Activated naive CD8-positive, alpha-beta T cell treated with anti-CD3 and anti-CD28 coated beads, Interleukin-2, amount 50 U/mL, for 24 hours (primary cell): ENCODE measurements at regions not wholly inside any gene's neighbourhood (a gene's known extent, or its start where the extent isn't known, plus 50 kb on each side); places are given as distances from the start of the nearest gene placed in this dataset.
"Not testable (repeated sequence)": the region's sequence is repeated elsewhere in the genome, so short reads cannot be mapped to it uniquely, and the experiment has no call there.

ENCODE experiments used
- ATAC-seq: fragments of 150-1000 bp; cut with Tn5 transposase; one replicate; pipeline ENCODE4 v1.10.0; 2021
- DNase-seq: peaks from one replicate; pipeline ENCODE4 v3.0.0; 2021
- H3K27ac Mint-ChIP-seq: one replicate; pipeline ENCODE4 v1.8.0; 2021; ENCODE audit warnings: mild to moderate bottlenecking, mixed read lengths
- H3K27me3 Mint-ChIP-seq: one replicate; pipeline ENCODE4 v1.8.0; 2021; ENCODE audit warnings: mixed read lengths
- H3K36me3 Mint-ChIP-seq: one replicate; pipeline ENCODE4 v1.8.0; 2021; ENCODE audit warnings: low read depth, mixed read lengths
- H3K4me1 Mint-ChIP-seq: one replicate; pipeline ENCODE4 v1.8.0; 2021; ENCODE audit warnings: mixed read lengths
- H3K4me3 Mint-ChIP-seq: one replicate; pipeline ENCODE4 v1.8.0; 2021; ENCODE audit warnings: mild to moderate bottlenecking, moderate library complexity, mixed read lengths
- H3K9me3 Mint-ChIP-seq: one replicate; pipeline ENCODE4 v1.8.0; 2021; ENCODE audit warnings: mixed read lengths

GRCh38 chr12:59077153-59077552, 156.8 kb upstream of the LRIG3 start:
- no peaks in the 10 kb centered on the region for H3K9me3 Mint-ChIP-seq
- no peak for DNase-seq
- ATAC-seq, result no peak
- no peak overlapping the region for H3K27ac Mint-ChIP-seq
- no peaks in the 10 kb centered on the region for H3K4me1 Mint-ChIP-seq
- no peaks in the 10 kb centered on the region for H3K36me3 Mint-ChIP-seq
- no peak overlapping the region for H3K4me3 Mint-ChIP-seq
- H3K27me3 Mint-ChIP-seq, result no peaks in the 10 kb centered on the region

GRCh38 chr12:59076622-59077021, 156.3 kb upstream of the LRIG3 start:
- Mint-ChIP-seq H3K4me1 (no peaks in the 10 kb centered on the region), H3K27me3 (no peaks in the 10 kb centered on the region), H3K4me3 (no peak overlapping the region), H3K9me3 (no peaks in the 10 kb centered on the region), H3K27ac (no peak overlapping the region), H3K36me3 (no peaks in the 10 kb centered on the region)
- ATAC-seq, result no peak
- DNase-seq, result no peak

GRCh38 chr12:59075968-59076490, 155.7 kb upstream of the LRIG3 start:
- Mint-ChIP-seq H3K27me3 (no peaks in the 10 kb centered on the region), H3K4me3 (no peak overlapping the region), H3K4me1 (no peaks in the 10 kb centered on the region), H3K27ac (no peak overlapping the region), H3K36me3 (no peaks in the 10 kb centered on the region), H3K9me3 (no peaks in the 10 kb centered on the region)
- DNase-seq (no peak), ATAC-seq (no peak)

- no peaks in the 10 kb centered on the region for H3K9me3 Mint-ChIP-seq
- H3K4me1 Mint-ChIP-seq, result no peaks in the 10 kb centered on the region
- no peak overlapping the region for H3K27ac Mint-ChIP-seq
- no peak overlapping the region for H3K4me3 Mint-ChIP-seq
- H3K36me3 Mint-ChIP-seq, result no peaks in the 10 kb centered on the region
- no peak for DNase-seq
- no peaks in the 10 kb centered on the region for H3K27me3 Mint-ChIP-seq
- no peak for ATAC-seq
Observed at GRCh38 chr12:59075141-59075540, 154.8 kb upstream of the LRIG3 start.

GRCh38 chr12:59070322-59070933, 150.1 kb upstream of the LRIG3 start:
- H3K27ac Mint-ChIP-seq, result no peak overlapping the region
- H3K9me3 Mint-ChIP-seq, result no peaks in the 10 kb centered on the region
- no peak for DNase-seq
- no peaks in the 10 kb centered on the region for H3K4me1 Mint-ChIP-seq
- ATAC-seq, result no peak
- no peaks in the 10 kb centered on the region for H3K36me3 Mint-ChIP-seq
- H3K4me3 Mint-ChIP-seq, result no peak overlapping the region
- H3K27me3 Mint-ChIP-seq, result no peaks in the 10 kb centered on the region

GRCh38 chr12:59069516-59069915, 149.2 kb upstream of the LRIG3 start:
- Mint-ChIP-seq H3K9me3 (no peaks in the 10 kb centered on the region), H3K27ac (no peak overlapping the region), H3K4me1 (no peaks in the 10 kb centered on the region), H3K27me3 (no peaks in the 10 kb centered on the region), H3K4me3 (no peak overlapping the region), H3K36me3 (no peaks in the 10 kb centered on the region)
- no peak for ATAC-seq
- DNase-seq, result no peak

- ATAC-seq (no peak), DNase-seq (no peak)
- Mint-ChIP-seq H3K4me1 (no peaks in the 10 kb centered on the region), H3K4me3 (no peak overlapping the region), H3K36me3 (no peaks in the 10 kb centered on the region), H3K9me3 (no peaks in the 10 kb centered on the region), H3K27me3 (no peaks in the 10 kb centered on the region), H3K27ac (no peak overlapping the region)
Observed at GRCh38 chr12:59068436-59068835, 148.1 kb upstream of the LRIG3 start.

GRCh38 chr12:59067083-59067482, 146.8 kb upstream of the LRIG3 start:
- H3K4me3 Mint-ChIP-seq, result no peak overlapping the region
- H3K36me3 Mint-ChIP-seq, result no peaks in the 10 kb centered on the region
- ATAC-seq (no peak), DNase-seq (no peak)
- H3K27me3 Mint-ChIP-seq, result no peaks in the 10 kb centered on the region
- H3K4me1 Mint-ChIP-seq, result no peaks in the 10 kb centered on the region
- H3K27ac Mint-ChIP-seq, result no peak overlapping the region
- H3K9me3 Mint-ChIP-seq, result no peaks in the 10 kb centered on the region

GRCh38 chr12:59066445-59066844, 146.1 kb upstream of the LRIG3 start:
- Mint-ChIP-seq H3K4me1 (no peaks in the 10 kb centered on the region), H3K9me3 (no peaks in the 10 kb centered on the region), H3K27me3 (no peaks in the 10 kb centered on the region), H3K27ac (no peak overlapping the region), H3K36me3 (no peaks in the 10 kb centered on the region), H3K4me3 (no peak overlapping the region)
- DNase-seq (no peak), ATAC-seq (no peak)

- peaks cover 4% of the 10 kb centered on the region for H3K9me3 Mint-ChIP-seq
- no peaks in the 10 kb centered on the region for H3K27me3 Mint-ChIP-seq
- DNase-seq (no peak), ATAC-seq (no peak)
- H3K4me1 Mint-ChIP-seq, result peaks cover 2% of the 10 kb centered on the region
- H3K27ac Mint-ChIP-seq, result no peak overlapping the region
- H3K36me3 Mint-ChIP-seq, result no peaks in the 10 kb centered on the region
- no peak overlapping the region for H3K4me3 Mint-ChIP-seq
Observed at GRCh38 chr12:59059088-59059935, 139.0 kb upstream of the LRIG3 start.

- DNase-seq, result no peak
- Mint-ChIP-seq H3K27ac (no peak overlapping the region), H3K36me3 (no peaks in the 10 kb centered on the region), H3K4me3 (no peak overlapping the region), H3K9me3 (peaks cover 6% of the 10 kb centered on the region), H3K27me3 (no peaks in the 10 kb centered on the region), H3K4me1 (peaks cover 2% of the 10 kb centered on the region)
- ATAC-seq, result no peak
Observed at GRCh38 chr12:59056966-59057365, 136.7 kb upstream of the LRIG3 start.

- no peak for DNase-seq
- no peaks in the 10 kb centered on the region for H3K36me3 Mint-ChIP-seq
Observed at GRCh38 chr12:59055204-59055860, 135.0 kb upstream of the LRIG3 start.

GRCh38 chr12:59053266-59053899, 133.1 kb upstream of the LRIG3 start:
- not testable (repeated sequence) for ATAC-seq, H3K4me3 Mint-ChIP-seq, H3K36me3 Mint-ChIP-seq, H3K27ac Mint-ChIP-seq, H3K4me1 Mint-ChIP-seq, H3K9me3 Mint-ChIP-seq, H3K27me3 Mint-ChIP-seq, DNase-seq

More at GRCh38 chr12:59055204-59055860, 135.0 kb upstream of the LRIG3 start:
- no peak overlapping the region for H3K4me3 Mint-ChIP-seq
- peaks cover 6% of the 10 kb centered on the region for H3K9me3 Mint-ChIP-seq
- H3K27ac Mint-ChIP-seq, result no peak overlapping the region
- ATAC-seq, result peak; percentile 76
- peaks cover 2% of the 10 kb centered on the region for H3K4me1 Mint-ChIP-seq
- no peaks in the 10 kb centered on the region for H3K27me3 Mint-ChIP-seq

- Mint-ChIP-seq H3K4me3 (no peak overlapping the region), H3K4me1 (no peaks in the 10 kb centered on the region), H3K27ac (no peak overlapping the region), H3K27me3 (no peaks in the 10 kb centered on the region), H3K36me3 (no peaks in the 10 kb centered on the region), H3K9me3 (no peaks in the 10 kb centered on the region)
- ATAC-seq (no peak), DNase-seq (no peak)
Observed at GRCh38 chr12:59046763-59047534, 126.6 kb upstream of the LRIG3 start.
